ENCODE measurements at regions not wholly inside any gene's neighbourhood (a gene's known extent, or its start where the extent isn't known, plus 50 kb on each side); places are given as distances from the start of the nearest gene placed in this dataset.
"Not testable (repeated sequence)": the region's sequence is repeated elsewhere in the genome, so short reads cannot be mapped to it uniquely, and the experiment has no call there.

- no peak for DNase-seq
These were observed 207.1 kb downstream of the NDUFA10 start for GRCh38 chr2:239818086-239818485.

GRCh38 chr2:239817468-239818031, 207.6 kb downstream of the NDUFA10 start:
- DNase-seq: not testable (repeated sequence)

GRCh38 chr2:239816576-239817467, 208.3 kb downstream of the NDUFA10 start:
- DNase-seq: no peak

GRCh38 chr2:239815671-239816070, 209.5 kb downstream of the NDUFA10 start:
- no peak for DNase-seq

GRCh38 chr2:239814861-239815601, 210.1 kb downstream of the NDUFA10 start:
- DNase-seq: no peak

GRCh38 chr2:239814116-239814860, 210.9 kb downstream of the NDUFA10 start:
- DNase-seq: no peak

GRCh38 chr2:239813261-239814115, 211.7 kb downstream of the NDUFA10 start:
- no peak for DNase-seq

GRCh38 chr2:239811806-239812560, 213.2 kb downstream of the NDUFA10 start:
- no peak for DNase-seq

GRCh38 chr2:239811111-239811781, 213.9 kb downstream of the NDUFA10 start:
- DNase-seq: no peak

GRCh38 chr2:239809391-239809790, 215.8 kb downstream of the NDUFA10 start:
- DNase-seq: no peak

GRCh38 chr2:239807568-239807967, 217.6 kb downstream of the NDUFA10 start:
- DNase-seq: no peak

GRCh38 chr2:239806758-239807434, 218.2 kb downstream of the NDUFA10 start:
- DNase-seq: no peak

GRCh38 chr2:239806276-239806675, 218.9 kb downstream of the NDUFA10 start:
- DNase-seq: no peak

- no peak for DNase-seq
These were observed 219.7 kb downstream of the NDUFA10 start for GRCh38 chr2:239805414-239805813.

- DNase-seq: no peak
These were observed 220.2 kb downstream of the NDUFA10 start for GRCh38 chr2:239805043-239805329.

- no peak for DNase-seq
These were observed 220.7 kb downstream of the NDUFA10 start for GRCh38 chr2:239804161-239805042.

- DNase-seq: no peak
These were observed 221.4 kb downstream of the NDUFA10 start for GRCh38 chr2:239803766-239804115.

- no peak for DNase-seq
These were observed 221.9 kb downstream of the NDUFA10 start for GRCh38 chr2:239803102-239803765.

GRCh38 chr2:239802185-239802649, 222.9 kb downstream of the NDUFA10 start:
- no peak for DNase-seq
